Effector CD8-positive, alpha-beta T cell (primary cell): ENCODE measurements at regions not wholly inside any gene's neighbourhood (a gene's known extent, or its start where the extent isn't known, plus 50 kb on each side); places are given as distances from the start of the nearest gene placed in this dataset.

Experiments used
- DNase-seq: peaks from one replicate; lab custom pipeline; 2025; lab: John Stamatoyannopoulos, UW

DNA sequence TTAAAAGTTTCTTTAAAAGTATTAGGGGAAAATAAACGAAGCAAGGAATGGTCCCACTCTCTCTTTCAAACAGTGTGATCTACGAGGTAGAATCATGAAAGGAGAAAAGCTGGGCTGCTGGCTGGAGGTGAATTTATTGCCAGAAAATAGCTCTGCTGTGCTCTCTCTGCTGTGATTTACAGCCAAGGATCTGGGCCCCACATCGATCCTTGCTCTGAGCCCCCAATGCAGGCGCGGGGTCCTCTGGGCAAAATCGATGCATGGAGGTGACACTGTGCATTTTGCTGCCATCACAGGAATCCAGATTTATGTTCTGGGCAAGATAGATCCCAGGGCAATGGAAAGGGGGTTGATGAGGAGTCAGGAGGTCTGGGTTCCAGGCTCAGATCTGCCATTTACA, 91.0 kb upstream of the GPR26 start:
- no peak for DNase-seq

- DNase-seq, result no peak
Measured at GRCh38 chr10:123576706-123577105, 89.4 kb upstream of the GPR26 start.

DNA sequence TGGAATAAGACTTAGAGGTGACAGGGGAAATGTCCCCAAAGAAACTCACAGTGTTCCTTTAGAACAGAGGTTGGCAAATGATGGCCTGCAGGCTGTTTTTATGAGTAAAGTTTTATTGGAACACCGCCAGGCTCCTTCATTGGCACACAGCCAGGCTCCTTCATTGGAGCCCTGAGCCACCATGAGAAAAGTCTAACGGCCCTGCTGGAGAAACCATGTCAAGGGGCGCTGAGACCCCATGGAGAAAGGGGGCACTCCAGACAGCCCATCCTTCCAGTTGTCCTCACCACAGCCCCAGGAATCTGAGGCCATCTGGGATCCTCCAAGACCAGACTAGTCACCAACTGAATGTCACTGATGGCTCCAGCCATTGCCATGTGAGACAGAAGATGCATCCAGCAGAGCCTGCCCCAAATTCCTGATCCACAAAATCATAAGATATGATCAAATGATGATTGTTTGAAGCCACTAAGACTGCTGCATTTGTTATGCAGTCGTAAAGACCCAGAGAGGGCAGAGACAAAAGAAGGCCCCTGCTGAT, 88.2 kb upstream of the GPR26 start:
- DNase-seq, result no peak

- no peak for DNase-seq
Measured at GRCh38 chr10:123578721-123579120, 87.4 kb upstream of the GPR26 start.

GRCh38 chr10:123579675-123580074, 86.5 kb upstream of the GPR26 start:
- no peak for DNase-seq

DNA sequence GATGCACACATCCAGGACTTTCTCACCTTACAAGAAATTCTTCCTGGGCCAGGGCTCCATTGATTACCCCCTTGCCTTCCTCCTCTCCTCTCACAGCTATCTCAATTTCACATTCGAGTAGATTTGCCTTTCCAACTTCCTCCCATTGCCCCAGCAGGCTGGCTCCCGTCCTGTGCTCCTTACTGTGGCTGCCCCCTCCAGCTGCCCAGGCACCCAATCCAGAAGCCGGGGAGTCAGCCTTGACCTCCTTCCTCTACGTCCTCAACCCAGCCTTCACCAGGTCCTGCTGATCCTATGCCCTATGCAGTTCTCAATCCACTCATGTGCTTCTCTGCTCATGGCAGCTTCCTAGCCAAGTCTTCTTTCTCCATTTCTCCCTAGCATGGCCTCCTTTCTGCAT, 85.7 kb upstream of the GPR26 start:
- DNase-seq, result no peak

- DNase-seq, result no peak
Measured at GRCh38 chr10:123581656-123582055, 84.5 kb upstream of the GPR26 start.

GRCh38 chr10:123582084-123582989, 83.8 kb upstream of the GPR26 start:
- peak; percentile 33 for DNase-seq

DNA sequence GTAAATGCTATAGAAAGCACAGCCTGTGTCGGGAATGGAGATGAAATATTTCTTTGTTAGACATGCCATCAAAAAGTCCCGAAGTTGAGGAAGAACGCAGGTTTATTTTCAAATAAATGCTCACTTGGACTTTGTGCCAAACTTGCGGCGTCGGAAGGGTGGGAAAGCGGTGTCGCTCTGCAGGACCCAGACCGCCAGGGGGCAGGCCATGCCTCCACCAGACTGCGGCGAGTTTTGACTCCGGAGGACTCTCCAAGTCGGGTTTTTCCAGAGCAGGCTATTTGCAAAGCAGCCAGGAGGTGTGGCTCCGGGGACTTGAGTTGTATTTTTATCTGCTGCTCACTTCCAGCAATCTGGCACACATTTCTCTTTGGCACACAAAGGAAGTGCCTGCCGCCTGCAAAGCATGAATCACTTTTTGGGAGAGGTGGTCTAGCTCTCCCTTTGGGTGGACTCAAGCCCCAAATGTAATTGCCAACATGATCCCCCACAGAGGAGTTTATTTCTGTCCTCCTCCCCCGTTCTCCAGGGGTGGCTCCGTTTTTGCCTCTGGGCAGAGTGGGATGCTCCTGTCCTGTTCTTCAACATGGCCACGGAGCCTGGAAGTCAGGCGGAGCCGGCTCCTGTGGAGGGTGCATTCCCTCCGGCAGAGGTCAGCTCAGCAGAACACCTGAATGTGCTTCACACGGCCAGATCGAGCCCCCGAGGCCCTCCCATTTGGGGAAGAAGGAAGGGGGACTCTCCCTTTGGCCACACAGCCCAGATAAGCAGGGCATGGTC, 82.3 kb upstream of the GPR26 start:
- no peak for DNase-seq

- DNase-seq, result no peak
Measured at GRCh38 chr10:123584419-123584775, 81.8 kb upstream of the GPR26 start.

DNA sequence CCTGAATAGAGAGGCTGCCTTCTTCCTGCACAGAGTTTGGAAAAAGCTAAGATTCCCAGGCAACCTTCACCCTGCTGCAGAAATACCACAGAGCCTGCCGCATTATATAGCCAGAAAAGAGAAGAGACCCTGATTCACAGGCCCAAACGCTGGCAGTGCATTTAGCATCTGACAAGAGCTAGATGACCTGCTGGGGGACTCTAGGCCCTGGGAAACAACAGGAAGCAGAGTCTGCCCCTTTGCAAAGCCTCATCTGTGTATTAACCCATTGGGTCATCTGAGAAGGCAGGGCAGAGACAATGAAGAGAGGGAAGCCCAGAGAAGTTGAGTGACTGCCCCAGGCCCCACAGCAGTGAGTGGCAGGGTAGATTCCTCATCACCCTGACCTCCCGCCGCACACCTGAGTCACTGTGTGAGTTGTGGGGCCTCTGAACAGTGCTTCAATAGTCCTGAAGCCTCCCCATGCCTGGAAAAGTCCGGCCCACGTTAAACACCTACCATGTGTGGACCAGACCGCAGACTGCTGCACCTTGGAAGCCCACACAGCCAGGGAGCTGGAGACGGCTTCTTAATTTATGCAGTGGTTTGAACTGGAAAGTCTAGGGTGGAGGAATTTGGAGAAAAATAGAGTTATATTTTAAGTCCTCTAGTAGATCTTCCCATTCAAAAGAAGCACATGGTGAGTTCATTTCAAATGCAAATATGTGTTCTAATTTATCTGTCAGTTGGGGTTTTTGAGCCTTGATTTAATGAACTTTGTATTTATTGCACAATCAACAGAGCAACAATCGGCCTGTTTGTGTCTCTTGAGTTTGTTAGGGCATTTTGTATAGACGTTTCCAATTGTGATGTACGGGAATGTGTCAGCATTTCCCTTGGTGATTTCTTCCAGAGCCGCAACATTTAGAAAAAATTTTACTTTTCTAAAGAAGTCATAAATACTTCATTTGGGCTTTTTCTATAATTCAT, 80.4 kb upstream of the GPR26 start:
- DNase-seq, result no peak

DNA sequence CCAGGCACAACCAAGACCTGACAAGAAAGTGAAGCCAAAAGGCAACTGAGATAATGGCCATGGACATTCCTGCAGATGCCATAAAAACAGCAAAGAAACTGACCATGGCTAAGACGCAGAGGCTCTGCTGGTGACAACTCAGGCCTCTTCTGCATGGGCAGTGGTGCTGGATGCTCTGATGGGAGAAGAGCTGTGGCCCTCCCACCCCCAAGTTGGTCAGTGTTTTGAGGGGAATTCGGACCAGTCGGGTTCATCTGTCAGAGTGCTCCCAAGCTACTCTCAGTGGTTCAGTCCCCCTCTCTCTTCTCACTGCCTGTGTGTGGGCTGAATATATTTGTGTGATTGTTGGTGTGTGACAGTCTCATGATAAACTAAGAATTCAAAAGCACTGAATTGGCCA, 79.0 kb upstream of the GPR26 start:
- no peak for DNase-seq

DNA sequence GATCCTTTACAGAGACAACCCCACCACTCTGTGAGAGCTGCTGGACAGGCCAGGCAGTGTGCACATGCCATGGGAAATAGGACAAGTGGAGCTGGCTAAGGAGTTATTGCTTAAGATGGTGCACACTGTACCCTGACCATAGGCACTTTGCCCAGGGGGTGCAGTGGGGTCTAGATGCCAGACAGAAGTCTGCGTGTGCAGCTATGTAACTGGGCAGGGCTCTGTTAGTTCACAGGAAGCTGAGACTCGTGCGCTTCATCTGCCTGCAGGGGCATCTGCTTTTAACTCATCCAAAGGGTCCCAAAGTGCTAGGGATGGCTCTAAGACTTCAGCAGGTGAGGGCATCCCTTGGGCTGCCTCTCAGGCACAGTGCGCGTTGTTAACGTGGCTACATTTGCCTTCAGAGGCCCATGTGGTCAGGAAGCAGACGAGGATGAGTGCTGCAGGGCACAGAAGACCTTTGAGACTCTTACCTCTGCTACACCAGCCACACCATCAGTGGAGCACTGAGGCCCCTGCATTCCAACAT, 77.7 kb upstream of the GPR26 start:
- DNase-seq, result no peak

DNA sequence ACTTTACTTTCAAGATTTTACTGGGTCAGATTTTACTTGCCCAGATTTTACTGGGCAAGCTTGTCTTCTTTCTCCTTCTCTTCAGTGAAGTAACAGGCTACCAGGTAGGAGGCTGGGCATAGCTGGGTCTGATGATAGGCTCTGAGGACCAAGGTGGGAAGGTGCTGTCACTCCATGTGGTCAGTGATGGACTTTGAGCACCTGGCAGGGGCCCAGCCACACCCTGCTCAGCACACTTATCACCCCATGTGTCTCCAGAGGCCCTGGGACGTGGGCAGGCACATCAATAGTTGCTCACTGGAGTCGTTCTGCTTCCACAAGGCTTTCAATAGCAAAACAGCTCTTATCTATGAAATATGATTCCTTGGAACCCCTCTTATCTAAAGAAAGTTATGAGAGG, 70.5 kb upstream of the GPR26 start:
- DNase-seq, result no peak

DNA sequence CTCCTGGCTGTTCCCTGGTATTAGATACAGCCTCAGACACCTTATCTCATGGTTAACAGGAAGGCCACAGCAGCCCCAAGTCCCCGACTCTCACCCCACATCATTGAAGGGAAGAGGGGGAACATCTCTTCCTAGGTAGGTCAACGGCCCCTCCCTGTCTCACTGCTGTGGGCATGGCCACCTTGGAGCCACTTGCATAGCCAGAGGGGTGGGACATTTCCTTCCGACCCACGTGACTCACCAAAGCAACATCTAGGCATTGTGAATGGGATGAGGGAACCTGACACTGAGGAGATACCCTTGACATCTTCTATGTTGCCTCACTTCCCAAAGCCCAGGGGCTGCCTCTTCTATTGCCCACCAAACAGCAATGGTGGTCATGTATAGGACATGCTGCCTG, 68.5 kb upstream of the GPR26 start:
- DNase-seq, result no peak

GRCh38 chr10:123599366-123599849, 66.7 kb upstream of the GPR26 start:
- no peak for DNase-seq

DNA sequence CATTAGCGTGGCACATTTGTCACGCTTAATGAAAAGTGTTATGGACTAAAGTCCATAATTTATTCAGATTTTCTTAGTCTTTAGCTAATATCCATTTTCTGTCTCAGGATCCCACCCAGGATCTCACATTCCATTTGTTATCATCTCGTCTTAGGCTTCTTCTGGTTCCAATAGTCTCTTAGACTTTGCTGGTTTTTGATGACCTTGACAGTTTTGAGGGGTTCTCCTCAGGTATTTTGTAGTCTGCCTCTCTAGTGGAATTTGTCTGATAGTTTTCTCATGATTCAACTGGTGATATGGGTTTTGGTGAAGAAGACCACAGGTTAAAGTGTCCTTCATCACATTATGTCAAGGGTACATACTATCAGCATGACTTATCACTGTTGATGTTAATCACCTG, 66.0 kb upstream of the GPR26 start:
- no peak for DNase-seq

GRCh38 chr10:123603130-123603529, 63.0 kb upstream of the GPR26 start:
- DNase-seq, result no peak

DNA sequence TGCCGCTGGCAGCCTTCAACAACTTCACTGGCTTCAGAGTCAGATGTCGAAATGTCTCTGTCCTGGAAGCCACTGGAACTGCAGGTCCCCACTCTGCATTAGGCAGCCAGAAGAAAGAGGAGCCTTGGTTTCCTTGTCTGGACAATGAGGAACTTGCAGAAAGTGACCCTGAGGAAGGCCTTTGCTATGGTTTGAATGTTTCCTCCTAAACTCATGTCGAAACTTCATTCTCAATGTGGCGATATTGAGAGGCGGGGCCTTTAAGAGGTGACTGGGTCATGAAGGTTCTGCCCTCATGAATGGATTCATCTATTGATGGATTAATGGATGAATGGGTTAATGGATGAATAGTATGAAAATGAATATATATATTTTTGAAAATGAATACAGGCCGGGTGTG, 61.6 kb upstream of the GPR26 start:
- no peak for DNase-seq

DNA sequence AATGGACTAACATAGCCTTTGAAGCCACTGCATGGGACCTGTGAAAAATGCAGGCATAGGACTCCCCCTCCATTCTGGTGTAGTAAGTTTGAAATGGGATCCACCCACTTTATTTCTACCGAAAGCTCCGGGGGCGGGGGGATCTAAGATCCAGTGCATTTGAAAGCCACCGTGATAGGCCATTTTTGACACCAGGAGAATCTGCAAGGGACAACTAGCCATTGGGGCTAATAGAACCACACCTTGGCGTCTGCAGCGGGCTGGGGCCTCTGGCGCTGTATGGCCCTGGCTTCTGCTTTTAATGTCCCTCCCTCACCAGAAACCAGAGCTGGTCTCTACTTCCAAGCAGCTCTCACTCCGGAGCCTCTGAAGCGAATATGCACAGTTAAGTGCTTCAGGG, 60.1 kb upstream of the GPR26 start:
- no peak for DNase-seq

DNA sequence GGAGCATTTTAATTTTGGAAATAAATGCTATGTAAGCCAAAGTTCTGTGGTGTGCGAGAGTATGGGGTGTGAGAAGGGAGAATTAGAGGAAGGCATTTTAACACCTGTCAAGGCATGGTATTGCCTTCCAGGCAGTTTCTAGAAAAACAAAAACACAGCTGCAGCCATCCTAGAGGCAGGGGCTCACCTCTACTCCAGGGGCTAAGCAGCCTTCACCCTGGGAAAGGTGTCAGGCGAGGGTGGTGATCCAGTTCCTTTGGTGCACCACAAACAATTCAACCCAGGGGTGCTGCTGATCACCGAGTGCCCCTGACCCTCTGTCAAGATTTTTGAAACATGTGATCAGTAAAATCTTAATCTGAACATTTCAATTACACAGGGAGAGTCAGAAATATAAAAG, 59.2 kb upstream of the GPR26 start:
- DNase-seq, result no peak
